Anterior cingulate cortex (tissue), 58 donors: ENCODE measurements at regions not wholly inside any gene's neighbourhood (a gene's known extent, or its start where the extent isn't known, plus 50 kb on each side); places are given as distances from the start of the nearest gene placed in this dataset.
"Not testable (repeated sequence)": the region's sequence is repeated elsewhere in the genome, so short reads cannot be mapped to it uniquely, and the experiment has no call there.

Source experiments
- DNase-seq, 58 donors: peaks; one replicate each; lab custom pipeline; 2025; lab: John Stamatoyannopoulos, UW

DNA sequence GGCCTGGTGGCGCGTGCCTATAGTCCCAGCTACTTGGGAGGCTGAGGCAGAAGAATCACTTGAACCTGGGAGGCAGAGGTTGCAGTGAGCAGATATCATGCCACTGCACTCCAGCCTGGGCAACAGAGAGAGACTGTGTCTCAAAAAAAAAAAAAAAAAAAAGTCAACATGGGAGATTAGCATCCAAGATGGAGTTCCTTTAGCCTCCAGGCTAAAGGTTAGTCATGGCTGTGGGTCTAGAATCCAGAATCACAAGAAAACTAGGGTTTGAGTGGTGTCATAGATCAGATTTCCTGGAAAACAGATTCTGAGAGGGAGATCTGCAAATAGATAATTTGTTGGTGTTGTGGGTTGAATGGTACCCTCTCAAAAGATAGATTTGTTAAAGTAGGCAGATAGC is 117.2 kb downstream of the CD24 start:
- not testable (repeated sequence) for DNase-seq

- DNase-seq, result no peak
Observed at GRCh38 chr6:106856227-106856874, 118.2 kb downstream of the CD24 start.

DNA sequence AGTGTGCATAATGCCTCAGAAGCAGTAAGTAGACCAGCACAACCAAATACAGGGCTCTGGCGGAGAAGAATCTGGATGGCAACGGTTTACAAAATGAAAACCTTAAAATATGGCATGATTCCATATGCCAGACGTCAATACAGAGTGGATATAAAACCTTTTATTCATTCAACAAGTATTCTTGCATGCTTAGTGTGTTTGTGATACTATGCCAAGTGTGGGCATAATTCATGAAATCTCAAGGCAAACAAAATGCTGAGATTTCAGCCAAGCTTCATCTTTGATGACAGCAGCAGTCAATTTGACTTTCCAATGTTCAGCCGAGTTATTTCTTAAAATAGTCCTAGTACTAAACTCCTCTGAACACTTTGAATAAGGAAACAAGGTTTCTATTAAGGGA is 119.4 kb downstream of the CD24 start:
- no peak for DNase-seq

- DNase-seq, result no peak
Observed at GRCh38 chr6:106849676-106850332, 124.7 kb downstream of the CD24 start.

- no peak for DNase-seq
Observed at GRCh38 chr6:106849120-106849519, 125.4 kb downstream of the CD24 start.

DNA sequence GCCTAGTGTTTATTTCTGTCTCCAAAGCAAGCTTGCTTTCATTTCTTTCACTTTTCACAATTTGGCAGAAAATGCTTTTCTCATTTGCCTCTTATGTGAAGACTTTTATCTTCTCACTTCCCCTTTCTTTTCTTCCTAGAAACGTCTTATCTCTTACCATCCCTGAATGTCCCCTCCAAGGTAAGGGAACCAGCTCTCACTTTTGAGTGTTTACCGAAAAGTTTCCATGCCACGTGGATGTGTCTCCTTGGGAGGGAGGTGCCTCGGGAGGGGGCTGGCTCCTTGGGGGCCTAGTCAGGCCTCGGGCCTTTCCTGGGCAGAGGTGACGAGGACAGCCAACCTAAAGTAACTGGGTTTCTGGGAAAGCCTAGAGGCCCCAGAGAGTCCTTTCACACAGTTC is 127.4 kb downstream of the CD24 start:
- no peak for DNase-seq

- DNase-seq, result no peak
Observed at GRCh38 chr6:106844930-106845329, 129.6 kb downstream of the CD24 start.

DNA sequence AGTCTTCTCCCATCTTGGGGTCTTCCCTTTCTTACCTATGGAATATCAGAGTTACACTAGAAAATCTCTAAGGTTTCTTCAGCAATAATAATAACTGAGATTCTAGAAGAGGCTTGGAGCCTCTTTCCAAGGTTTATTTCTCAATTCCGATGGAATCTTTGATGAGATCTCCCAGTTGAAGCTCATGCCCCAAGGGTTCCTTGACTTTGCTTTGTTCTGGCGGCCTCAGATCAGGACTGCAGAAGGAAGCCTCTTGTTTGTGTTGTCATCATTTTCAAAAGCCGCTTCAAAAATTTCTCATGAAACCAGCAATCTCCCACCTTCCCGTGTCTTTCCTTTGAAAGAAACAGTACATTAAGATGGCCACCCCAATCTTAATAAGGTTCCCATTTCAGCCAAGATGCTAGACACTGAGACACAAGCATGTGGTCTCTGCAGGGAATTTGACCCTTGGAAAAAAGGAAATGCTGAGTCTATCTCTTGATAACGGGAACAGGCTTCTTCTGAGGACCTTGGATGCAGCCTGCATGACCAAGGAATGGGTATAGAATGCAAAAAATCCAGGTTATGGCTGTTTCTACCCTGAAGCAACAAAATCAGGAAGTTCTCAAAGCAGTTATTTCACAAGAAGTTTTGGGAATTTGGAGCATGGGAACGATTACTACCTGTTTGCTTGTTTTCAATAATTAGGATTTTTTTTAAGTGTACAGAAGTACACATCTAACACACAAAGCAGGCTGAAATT is 141.6 kb downstream of the CD24 start:
- no peak for DNase-seq

- DNase-seq, result no peak
Observed at GRCh38 chr6:106830930-106831329, 143.6 kb downstream of the CD24 start.

DNA sequence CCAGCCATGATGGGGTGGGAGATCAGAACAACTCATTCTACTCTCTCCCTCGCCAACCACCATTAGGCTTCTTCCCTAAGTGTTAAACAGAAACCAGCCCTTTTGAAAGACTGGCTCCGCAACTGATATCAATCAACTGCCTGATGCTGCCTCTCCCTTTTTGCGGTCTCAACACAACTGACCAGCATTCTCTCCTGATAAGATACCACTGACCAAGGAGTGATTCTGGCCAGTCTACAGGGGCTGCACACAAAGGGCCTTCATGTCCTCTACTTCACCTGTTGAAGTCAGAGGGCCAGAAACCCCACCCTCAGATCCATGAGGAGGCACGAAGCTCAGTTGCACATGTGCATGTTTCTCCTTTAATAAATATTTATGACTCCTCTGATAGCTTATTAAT is 145.1 kb downstream of the CD24 start:
- DNase-seq, result no peak

GRCh38 chr6:106827081-106827480 is 147.4 kb downstream of the CD24 start:
- no peak for DNase-seq

- no peak for DNase-seq
Observed at GRCh38 chr6:106825156-106825555, 149.4 kb downstream of the CD24 start.

- DNase-seq, result no peak
Observed at GRCh38 chr6:106823732-106824351, 150.7 kb downstream of the CD24 start.

GRCh38 chr6:106823058-106823457 is 151.5 kb downstream of the CD24 start:
- no peak for DNase-seq

DNA sequence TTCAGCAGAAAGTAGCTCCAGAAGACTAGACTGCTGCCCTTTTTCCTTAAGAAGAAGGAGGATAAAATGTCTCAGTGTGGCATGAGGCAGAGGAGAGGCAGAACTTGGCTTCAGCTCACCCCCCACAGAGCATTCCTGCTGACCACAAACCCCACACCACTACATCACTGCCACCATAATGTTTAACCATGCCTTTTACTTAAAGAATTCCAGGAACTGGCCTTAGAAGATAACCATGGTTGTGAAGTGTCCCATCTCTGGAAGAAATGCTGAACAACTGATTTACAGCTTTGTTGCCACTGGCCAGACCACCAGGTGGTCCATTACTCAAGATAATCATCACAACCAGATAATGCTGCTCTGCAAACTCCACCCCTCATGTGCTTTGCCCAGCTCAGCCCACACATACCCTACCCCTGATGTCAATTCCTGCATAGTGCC is 154.1 kb downstream of the CD24 start:
- DNase-seq, result no peak

DNA sequence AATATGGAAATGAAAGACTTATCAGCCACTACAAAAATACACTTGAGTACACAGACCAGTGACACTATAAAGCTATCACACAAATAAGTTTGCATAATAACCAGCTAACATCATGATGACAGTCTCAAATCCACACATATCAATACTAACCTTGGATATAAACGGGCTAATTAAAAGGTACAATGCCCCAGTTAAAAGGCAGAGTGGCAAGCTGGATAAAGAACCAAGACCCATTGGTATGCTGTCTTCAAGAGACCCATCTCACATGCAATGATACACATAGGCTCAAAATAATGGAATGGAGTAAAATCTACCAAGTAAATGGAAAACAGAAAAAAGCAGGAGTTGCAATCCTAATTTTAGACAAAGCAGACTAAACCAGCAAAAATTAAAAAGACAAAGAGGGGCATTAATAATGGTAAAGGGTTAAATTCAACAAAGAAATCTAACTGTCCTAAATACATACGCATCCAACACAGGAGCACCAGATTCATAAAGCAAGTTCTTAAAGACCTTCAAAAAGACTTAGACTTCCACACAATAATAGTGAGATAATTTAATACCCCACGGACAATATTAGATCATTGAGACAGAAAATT is 163.3 kb downstream of the CD24 start:
- no peak for DNase-seq

- DNase-seq, result no peak
Observed at GRCh38 chr6:106808758-106809157, 165.8 kb downstream of the CD24 start.

DNA sequence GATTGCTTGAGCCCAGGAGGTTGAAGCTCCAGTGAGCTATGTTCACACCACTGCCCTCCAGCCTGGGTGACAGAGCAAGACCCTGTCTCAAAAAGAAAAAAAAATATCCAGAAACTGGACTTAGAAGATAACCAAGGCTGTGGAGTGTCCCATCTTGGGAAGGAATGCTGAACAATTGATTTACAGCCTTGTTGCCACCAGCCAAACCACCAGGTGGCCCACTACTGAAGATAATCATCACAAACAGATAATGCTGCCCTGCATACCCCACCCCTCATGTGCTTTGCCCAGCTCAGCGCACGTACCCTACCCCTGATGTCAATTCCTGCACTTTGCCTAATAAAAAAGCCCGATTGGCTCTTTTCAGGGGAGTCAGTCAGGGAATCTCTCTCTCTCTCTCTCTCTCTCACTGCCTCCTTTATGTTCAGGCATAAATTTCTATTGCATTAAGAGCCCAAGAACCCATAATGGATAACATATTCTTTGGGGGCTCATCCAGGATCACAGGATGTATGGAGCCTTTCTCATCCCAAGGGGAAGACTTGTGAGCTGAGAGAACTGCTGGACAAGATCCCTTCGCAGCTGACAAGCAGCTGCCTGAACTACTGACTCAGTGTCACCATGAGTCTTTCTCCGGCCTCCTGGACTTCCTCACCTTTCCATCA is 166.4 kb downstream of the CD24 start:
- DNase-seq, result no peak

DNA sequence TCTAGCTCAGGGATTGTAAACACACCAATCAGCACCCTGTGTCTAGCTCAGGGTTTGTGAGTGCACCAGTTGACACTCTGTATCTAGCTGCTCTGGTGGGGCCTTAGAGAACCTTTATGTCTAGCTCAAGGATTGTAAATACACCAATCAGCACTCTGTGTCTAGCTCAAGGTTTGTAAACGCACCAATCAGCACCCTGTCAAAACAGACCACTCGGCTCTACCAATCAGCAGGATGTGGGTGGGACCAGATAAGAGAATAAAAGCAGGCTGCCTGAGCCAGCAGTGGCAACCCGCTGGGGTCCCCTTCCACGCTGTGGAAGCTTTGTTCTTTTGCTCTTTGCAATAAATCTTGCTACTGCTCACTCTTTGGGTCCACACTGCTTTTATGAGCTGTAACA is 168.3 kb downstream of the CD24 start:
- DNase-seq, result not testable (repeated sequence)

GRCh38 chr6:106805771-106806170 is 168.8 kb downstream of the CD24 start:
- no peak for DNase-seq
